HG03139 (cell line): ENCODE measurements at regions not wholly inside any gene's neighbourhood (a gene's known extent, or its start where the extent isn't known, plus 50 kb on each side); places are given as distances from the start of the nearest gene placed in this dataset.

Experiments used
- ATAC-seq: cut with Tn5 transposase; IDR thresholded peaks from one replicate; pipeline ENCODE4 v1.9.1; 2021; ENCODE audit not compliant: unreplicated experiment

GRCh38 chr6:22804620-22805261, 235.4 kb downstream of the HDGFL1 start:
- ATAC-seq: no peak

- no peak for ATAC-seq
Observed at GRCh38 chr6:22807261-22807660, 237.9 kb downstream of the HDGFL1 start.

- ATAC-seq: no peak
Observed at GRCh38 chr6:22807818-22808217, 238.5 kb downstream of the HDGFL1 start.

GRCh38 chr6:22808466-22808865, 239.1 kb downstream of the HDGFL1 start:
- no peak for ATAC-seq

- ATAC-seq: no peak
Observed at GRCh38 chr6:22809370-22809769, 240.0 kb downstream of the HDGFL1 start.

- no peak for ATAC-seq
Observed at GRCh38 chr6:22819209-22819608, 249.8 kb downstream of the HDGFL1 start.

- no peak for ATAC-seq
Observed at GRCh38 chr6:22821664-22822320, 252.4 kb downstream of the HDGFL1 start.

- no peak for ATAC-seq
Observed at GRCh38 chr6:22825210-22825609, 255.8 kb downstream of the HDGFL1 start.

GRCh38 chr6:22826961-22827360, 257.6 kb downstream of the HDGFL1 start:
- no peak for ATAC-seq

GRCh38 chr6:22827760-22828159, 258.4 kb downstream of the HDGFL1 start:
- no peak for ATAC-seq

GRCh38 chr6:22828179-22829062, 259.1 kb downstream of the HDGFL1 start:
- ATAC-seq: no peak

GRCh38 chr6:22829070-22829469, 259.7 kb downstream of the HDGFL1 start:
- ATAC-seq: no peak

GRCh38 chr6:22830463-22830862, 261.1 kb downstream of the HDGFL1 start:
- ATAC-seq: no peak

- no peak for ATAC-seq
Observed at GRCh38 chr6:22833191-22833590, 263.8 kb downstream of the HDGFL1 start.

- no peak for ATAC-seq
Observed at GRCh38 chr6:22838345-22838744, 269.0 kb downstream of the HDGFL1 start.

- no peak for ATAC-seq
Observed at GRCh38 chr6:22845467-22845866, 276.1 kb downstream of the HDGFL1 start.

GRCh38 chr6:22848121-22848520, 278.8 kb downstream of the HDGFL1 start:
- no peak for ATAC-seq

GRCh38 chr6:22849921-22850320, 280.6 kb downstream of the HDGFL1 start:
- ATAC-seq: no peak

- no peak for ATAC-seq
Observed at GRCh38 chr6:22852101-22852500, 282.7 kb downstream of the HDGFL1 start.

- no peak for ATAC-seq
Observed at GRCh38 chr6:22873513-22874136, 304.3 kb downstream of the HDGFL1 start.

- no peak for ATAC-seq
Observed at GRCh38 chr6:22875845-22876244, 306.5 kb downstream of the HDGFL1 start.
